CD4-positive, CD25-positive, alpha-beta regulatory T cell (primary cell): ENCODE measurements at regions not wholly inside any gene's neighbourhood (a gene's known extent, or its start where the extent isn't known, plus 50 kb on each side); places are given as distances from the start of the nearest gene placed in this dataset.

Source experiments
- ATAC-seq, 2 donors: fragments of 150-1000 bp; cut with Tn5 transposase; one replicate each; pipeline ENCODE4 v1.10.0; 2021; ENCODE audit warnings: low read depth in 2 of 2, moderate number of reproducible peaks in 2 of 2, moderate library complexity in 1 of 2
- DNase-seq, 3 donors: peaks; one replicate each; pipeline versions ENCODE4 v3.0.0 to v3.0.0-alpha.2; 2012 to 2022; ENCODE audit warnings: mixed read lengths in 1 of 3
- H3K27ac ChIP-seq: one replicate; pipeline ENCODE4 v1.7.0; 2013; ENCODE audit warnings: mild to moderate bottlenecking, low read length; ENCODE audit not compliant: insufficient read depth, poor library complexity, severe bottlenecking
- H3K27me3 ChIP-seq: one replicate; pipeline ENCODE4 v1.7.0; 2013; ENCODE audit warnings: low read length; ENCODE audit not compliant: control insufficient read depth, insufficient read depth
- H3K36me3 ChIP-seq: one replicate; pipeline ENCODE4 v1.7.0; 2013; ENCODE audit warnings: mild to moderate bottlenecking, low read length, moderate library complexity; ENCODE audit not compliant: control insufficient read depth, insufficient read depth
- H3K4me1 ChIP-seq: 2 replicates; pipeline ENCODE4 v1.7.0; 2013; ENCODE audit warnings: mild to moderate bottlenecking, low read length; ENCODE audit not compliant: insufficient read depth, control insufficient read depth, poor library complexity, severe bottlenecking
- H3K4me3 ChIP-seq: one replicate; pipeline ENCODE4 v1.7.0; 2013; ENCODE audit warnings: low read depth, mild to moderate bottlenecking, low read length, moderate library complexity
- H3K9me3 ChIP-seq, 2 experiments: 1 replicate in 1 of 2; 2 replicates in 1 of 2; pipeline ENCODE4 v1.7.0; 2013; ENCODE audit warnings: low read length in 2 of 2, mild to moderate bottlenecking in 1 of 2, moderate library complexity in 1 of 2; ENCODE audit not compliant: control insufficient read depth in 2 of 2
- H3K27ac Mint-ChIP-seq, 3 donors: one replicate each; pipeline ENCODE4 v1.8.0; 2020 to 2022; ENCODE audit warnings: mild to moderate bottlenecking in 3 of 3, mixed read lengths in 3 of 3, moderate library complexity in 2 of 3
- H3K27me3 Mint-ChIP-seq: one replicate; pipeline ENCODE4 v1.8.0; 2022; ENCODE audit warnings: mild to moderate bottlenecking, mixed read lengths
- H3K36me3 Mint-ChIP-seq: one replicate; pipeline ENCODE4 v1.8.0; 2020; ENCODE audit warnings: mixed read lengths
- H3K4me1 Mint-ChIP-seq, 4 donors: one replicate each; pipeline ENCODE4 v1.8.0; 2020 to 2022; ENCODE audit warnings: mixed read lengths in 4 of 4, mild to moderate bottlenecking in 1 of 4
- H3K4me3 Mint-ChIP-seq, 4 donors: one replicate each; pipeline ENCODE4 v1.8.0; 2020 to 2022; ENCODE audit warnings: mild to moderate bottlenecking in 4 of 4, mixed read lengths in 4 of 4, moderate library complexity in 3 of 4
- H3K9me3 Mint-ChIP-seq, 7 donors: one replicate each; pipeline ENCODE4 v1.8.0; 2020 to 2022; ENCODE audit warnings: mixed read lengths in 7 of 7, mild to moderate bottlenecking in 3 of 7, moderate library complexity in 2 of 7

- Mint-ChIP-seq H3K36me3 (no peaks in the 10 kb centered on the region), H3K27ac (no peak overlapping the region)
Observed at GRCh38 chr1:222335586-222335985, 212.3 kb downstream of the HHIPL2 start.

GRCh38 chr1:222334026-222334680 is 213.8 kb downstream of the HHIPL2 start:
- Mint-ChIP-seq H3K27ac (no peak overlapping the region), H3K36me3 (no peaks in the 10 kb centered on the region), H3K9me3 (peaks cover 0 to 2% (median 0%) of the 10 kb centered on the region in 7 donors), H3K4me3 (no peak overlapping the region), H3K27me3 (peaks cover 8% of the 10 kb centered on the region), H3K4me1 (peaks cover 0 to 5% (median 1%) of the 10 kb centered on the region in 4 donors)
- H3K27me3 ChIP-seq: no peaks in the 10 kb centered on the region
- no peaks in the 10 kb centered on the region for H3K9me3 ChIP-seq
- ATAC-seq: no peak
- no peaks in the 10 kb centered on the region for H3K36me3 ChIP-seq
- H3K4me1 ChIP-seq: no peaks in the 10 kb centered on the region
- DNase-seq: no peak
- H3K27ac ChIP-seq: no peak overlapping the region
- H3K4me3 ChIP-seq: no peak overlapping the region

More at GRCh38 chr1:222335586-222335985, 212.3 kb downstream of the HHIPL2 start:
- Histone ChIP-seq H3K4me3 (no peak overlapping the region), H3K27me3 (no peaks in the 10 kb centered on the region), H3K27ac (no peak overlapping the region), H3K4me1 (no peaks in the 10 kb centered on the region), H3K36me3 (no peaks in the 10 kb centered on the region), H3K9me3 (no peaks in the 10 kb centered on the region)
- Mint-ChIP-seq H3K27me3 (peaks cover 8% of the 10 kb centered on the region), H3K9me3 (no peaks in the 10 kb centered on the region), H3K4me1 (peaks cover 0 to 5% (median 1%) of the 10 kb centered on the region in 4 donors), H3K4me3 (no peak overlapping the region)
- ATAC-seq (no peak), DNase-seq (no peak)

- DNase-seq: no peak
- peaks cover 0 to 5% (median 1%) of the 10 kb centered on the region in 4 donors for H3K4me1 Mint-ChIP-seq
- no peak overlapping the region for H3K4me3 Mint-ChIP-seq
- no peak for ATAC-seq
- Histone ChIP-seq H3K4me1 (no peaks in the 10 kb centered on the region), H3K27ac (no peak overlapping the region), H3K4me3 (no peak overlapping the region), H3K27me3 (no peaks in the 10 kb centered on the region), H3K36me3 (no peaks in the 10 kb centered on the region), H3K9me3 (no peaks in the 10 kb centered on the region)
- no peaks in the 10 kb centered on the region for H3K36me3 Mint-ChIP-seq
- peaks cover 0 to 2% (median 0%) of the 10 kb centered on the region in 7 donors for H3K9me3 Mint-ChIP-seq
- H3K27ac Mint-ChIP-seq: no peak overlapping the region
- peaks cover 7% of the 10 kb centered on the region for H3K27me3 Mint-ChIP-seq
Observed at GRCh38 chr1:222331765-222332164, 216.1 kb downstream of the HHIPL2 start.

- Mint-ChIP-seq H3K36me3 (no peaks in the 10 kb centered on the region), H3K27me3 (peaks cover 3% of the 10 kb centered on the region), H3K4me1 (peaks cover 0 to 5% (median under 1%) of the 10 kb centered on the region in 4 donors), H3K9me3 (peaks cover 0 to 2% (median 0%) of the 10 kb centered on the region in 7 donors), H3K4me3 (no peak overlapping the region), H3K27ac (no peak overlapping the region)
- Histone ChIP-seq H3K27me3 (no peaks in the 10 kb centered on the region), H3K4me1 (no peaks in the 10 kb centered on the region), H3K27ac (no peak overlapping the region), H3K4me3 (no peak overlapping the region), H3K36me3 (no peaks in the 10 kb centered on the region), H3K9me3 (no peaks in the 10 kb centered on the region)
- ATAC-seq (no peak), DNase-seq (no peak)
Observed at GRCh38 chr1:222331340-222331739, 216.6 kb downstream of the HHIPL2 start.

GRCh38 chr1:222329493-222330045 is 218.3 kb downstream of the HHIPL2 start:
- no peak overlapping the region for H3K4me3 ChIP-seq

GRCh38 chr1:222326710-222327036 is 221.2 kb downstream of the HHIPL2 start:
- Mint-ChIP-seq H3K36me3 (no peaks in the 10 kb centered on the region), H3K9me3 (peaks cover 0 to 2% (median 0%) of the 10 kb centered on the region in 7 donors), H3K27me3 (no peaks in the 10 kb centered on the region), H3K27ac (peak overlapping the region in 1 of 3 donors; percentile 5), H3K4me1 (peaks cover 0 to 9% (median under 1%) of the 10 kb centered on the region in 4 donors), H3K4me3 (no peak overlapping the region)
- Histone ChIP-seq H3K9me3 (peaks cover 0 to 3% of the 10 kb centered on the region in 2 experiments), H3K27ac (no peak overlapping the region), H3K4me3 (no peak overlapping the region), H3K36me3 (no peaks in the 10 kb centered on the region), H3K4me1 (no peaks in the 10 kb centered on the region), H3K27me3 (no peaks in the 10 kb centered on the region)
- DNase-seq (no peak), ATAC-seq (no peak)

More at GRCh38 chr1:222329493-222330045, 218.3 kb downstream of the HHIPL2 start:
- Histone ChIP-seq H3K27me3 (no peaks in the 10 kb centered on the region), H3K27ac (no peak overlapping the region), H3K9me3 (no peaks in the 10 kb centered on the region), H3K36me3 (no peaks in the 10 kb centered on the region), H3K4me1 (no peaks in the 10 kb centered on the region)
- H3K9me3 Mint-ChIP-seq: peaks cover 0 to 2% (median 0%) of the 10 kb centered on the region in 7 donors
- no peak overlapping the region for H3K4me3 Mint-ChIP-seq
- no peak for DNase-seq
- ATAC-seq: no peak
- H3K27ac Mint-ChIP-seq: no peak overlapping the region
- no peaks in the 10 kb centered on the region for H3K36me3 Mint-ChIP-seq
- H3K4me1 Mint-ChIP-seq: peaks cover 0 to 4% (median under 1%) of the 10 kb centered on the region in 4 donors
- no peaks in the 10 kb centered on the region for H3K27me3 Mint-ChIP-seq

GRCh38 chr1:222326006-222326709 is 221.7 kb downstream of the HHIPL2 start:
- Mint-ChIP-seq H3K27ac (peak overlapping the region in 1 of 3 donors; percentile 5), H3K27me3 (no peaks in the 10 kb centered on the region), H3K4me1 (peaks cover 0 to 9% (median under 1%) of the 10 kb centered on the region in 4 donors), H3K9me3 (peaks cover 0 to 2% (median 0%) of the 10 kb centered on the region in 7 donors), H3K4me3 (no peak overlapping the region), H3K36me3 (no peaks in the 10 kb centered on the region)
- H3K9me3 ChIP-seq: peaks cover 0 to 3% of the 10 kb centered on the region in 2 experiments
- no peaks in the 10 kb centered on the region for H3K27me3 ChIP-seq
- no peak overlapping the region for H3K4me3 ChIP-seq
- no peak overlapping the region for H3K27ac ChIP-seq
- DNase-seq: no peak
- no peak for ATAC-seq
- H3K4me1 ChIP-seq: no peaks in the 10 kb centered on the region
- no peaks in the 10 kb centered on the region for H3K36me3 ChIP-seq
